HG03139 (cell line): ENCODE measurements at regions not wholly inside any gene's neighbourhood (a gene's known extent, or its start where the extent isn't known, plus 50 kb on each side); places are given as distances from the start of the nearest gene placed in this dataset.
"Not testable (repeated sequence)": the region's sequence is repeated elsewhere in the genome, so short reads cannot be mapped to it uniquely, and the experiment has no call there.

Experiments used
- ATAC-seq: cut with Tn5 transposase; IDR thresholded peaks from one replicate; pipeline ENCODE4 v1.9.1; 2021; ENCODE audit not compliant: unreplicated experiment

GRCh38 chr3:124650798-124651197, 79.5 kb upstream of the UMPS start:
- ATAC-seq, result peak; percentile 48

- not testable (repeated sequence) for ATAC-seq
Measured at GRCh38 chr3:124651416-124651815, 78.8 kb upstream of the UMPS start.

GRCh38 chr3:124652009-124652408, 78.2 kb upstream of the UMPS start:
- no peak for ATAC-seq

- no peak for ATAC-seq
Measured at GRCh38 chr3:124653071-124653796, 77.0 kb upstream of the UMPS start.

DNA sequence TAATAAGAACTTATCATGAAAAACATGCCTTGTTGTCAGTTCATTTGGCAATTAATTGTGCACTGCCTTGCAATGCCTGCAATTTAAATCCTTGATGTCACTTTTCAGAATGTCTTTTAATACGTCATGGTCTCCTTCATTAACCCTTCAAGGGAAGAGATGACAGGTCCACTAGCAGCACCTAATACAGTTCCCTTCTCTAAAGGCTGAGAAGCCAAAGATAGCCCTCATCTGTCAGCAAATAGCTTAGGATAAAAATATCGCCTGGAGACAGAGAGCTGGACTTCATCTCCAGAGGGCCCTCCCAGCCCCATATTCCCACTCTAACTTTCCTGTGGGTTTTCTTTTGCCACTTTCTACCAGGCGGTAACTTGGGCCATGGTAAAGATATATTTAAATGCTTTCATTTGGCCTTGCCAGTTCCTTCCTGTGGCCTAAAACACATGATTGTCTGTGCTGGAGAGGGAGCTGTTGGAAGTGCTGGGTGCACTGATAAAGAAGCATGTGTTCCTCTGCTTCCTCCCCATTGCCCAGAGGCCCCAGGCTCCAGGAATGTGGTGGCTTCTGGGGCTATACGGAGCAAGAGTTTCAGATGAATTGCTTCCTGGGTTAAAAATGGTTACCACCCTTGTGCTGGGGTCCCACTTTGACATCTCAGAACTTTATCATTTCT, 76.3 kb upstream of the UMPS start:
- no peak for ATAC-seq

DNA sequence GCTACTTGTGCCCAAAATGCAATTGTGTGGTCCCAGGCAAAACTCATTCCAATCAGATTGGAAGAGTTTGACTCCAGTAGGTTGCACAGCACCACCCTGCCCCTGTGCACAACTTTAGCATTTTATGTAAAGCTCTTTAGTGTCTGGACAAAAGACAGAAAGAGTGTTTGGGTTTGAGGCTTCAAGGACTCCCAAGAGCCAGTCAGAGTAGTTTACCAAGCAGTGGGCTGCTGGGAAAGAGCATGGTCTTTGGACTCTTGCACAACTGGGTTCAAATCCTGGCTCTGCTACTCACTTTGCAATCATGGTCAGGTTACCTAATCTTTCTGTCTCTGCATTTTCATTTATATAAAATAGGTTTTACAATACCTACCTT, 75.8 kb upstream of the UMPS start:
- ATAC-seq, result no peak

DNA sequence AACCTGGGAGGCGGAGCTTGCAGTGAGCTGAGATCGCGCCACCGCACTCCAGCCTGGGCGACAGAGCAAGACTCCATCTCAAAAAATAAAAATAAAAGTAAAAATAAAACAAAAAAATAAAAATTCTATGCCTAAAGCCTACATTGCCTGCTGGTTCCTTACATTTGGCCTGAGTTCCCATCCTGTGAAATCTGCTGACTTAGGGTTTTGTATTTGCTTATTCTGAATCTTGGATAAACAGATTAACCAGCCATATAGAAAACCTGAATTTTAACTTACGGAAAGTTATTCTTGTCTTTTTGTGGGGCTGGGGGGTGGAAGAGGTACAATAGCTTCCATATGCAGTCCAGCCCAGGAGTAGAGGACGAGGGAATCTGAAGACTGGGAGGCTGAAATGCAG, 73.7 kb upstream of the UMPS start:
- ATAC-seq, result no peak

GRCh38 chr3:124657138-124657537, 73.1 kb upstream of the UMPS start:
- ATAC-seq, result no peak

- no peak for ATAC-seq
Measured at GRCh38 chr3:124658270-124658669, 72.0 kb upstream of the UMPS start.

DNA sequence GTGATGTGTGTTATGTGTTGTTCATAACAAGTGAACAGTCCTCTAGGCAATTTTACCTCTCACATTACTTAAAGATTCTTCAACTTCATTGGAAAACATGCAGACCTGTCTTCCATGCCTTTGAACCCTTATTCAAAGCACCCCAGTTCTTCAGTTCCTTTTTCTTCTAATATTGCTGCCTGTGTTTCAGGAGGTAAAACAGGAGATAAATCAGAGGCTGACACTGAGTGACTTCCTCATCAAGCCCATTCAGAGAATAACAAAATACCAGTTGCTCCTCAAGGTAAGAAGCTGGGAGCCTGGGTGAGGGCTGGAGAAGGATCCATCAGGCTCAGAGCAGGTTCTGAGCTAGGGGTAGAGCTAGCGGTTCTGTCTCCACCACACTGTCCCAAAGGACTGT, 71.1 kb upstream of the UMPS start:
- ATAC-seq, result no peak

- ATAC-seq, result no peak
Measured at GRCh38 chr3:124660599-124660998, 69.7 kb upstream of the UMPS start.

GRCh38 chr3:124663690-124664089, 66.6 kb upstream of the UMPS start:
- ATAC-seq, result no peak

- no peak for ATAC-seq
Measured at GRCh38 chr3:124664804-124665203, 65.4 kb upstream of the UMPS start.

DNA sequence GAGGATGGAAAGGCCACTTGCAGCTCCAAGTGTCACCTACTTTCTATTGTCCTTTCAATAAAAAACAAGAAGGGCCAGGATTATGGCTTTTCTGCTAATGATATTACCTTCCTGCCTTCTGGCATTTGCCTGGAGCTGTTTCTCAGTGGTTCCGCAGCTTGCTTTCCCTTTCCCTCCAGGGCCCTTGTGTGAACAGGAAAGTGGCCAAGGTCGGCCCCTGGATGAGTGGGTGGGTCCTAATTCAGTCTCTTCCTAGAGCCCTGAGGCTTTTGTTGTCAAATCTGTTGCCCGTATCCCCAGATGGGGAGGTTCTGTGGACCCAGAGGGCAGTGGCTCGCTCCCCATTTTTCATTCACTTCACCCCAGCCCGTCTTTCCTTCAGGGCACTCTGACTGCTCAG, 64.2 kb upstream of the UMPS start:
- ATAC-seq, result no peak

DNA sequence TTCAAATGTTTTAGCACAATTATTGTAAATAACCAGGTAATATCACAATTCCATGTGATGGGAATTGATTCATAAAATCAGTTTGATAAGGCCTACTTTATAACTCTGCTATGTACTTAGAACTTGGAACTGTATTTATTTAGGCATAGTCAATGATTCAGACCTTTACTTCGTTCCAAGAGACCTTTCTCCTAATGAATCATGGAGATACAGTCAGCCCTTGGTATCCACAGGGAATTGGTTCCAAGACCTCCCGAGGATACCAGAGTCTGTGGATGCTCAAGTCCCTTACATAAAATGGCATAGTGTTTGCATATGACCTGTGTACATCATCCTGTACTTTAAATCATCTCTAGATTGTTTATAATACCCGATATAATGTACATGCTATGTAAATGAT, 60.8 kb upstream of the UMPS start:
- ATAC-seq, result no peak

DNA sequence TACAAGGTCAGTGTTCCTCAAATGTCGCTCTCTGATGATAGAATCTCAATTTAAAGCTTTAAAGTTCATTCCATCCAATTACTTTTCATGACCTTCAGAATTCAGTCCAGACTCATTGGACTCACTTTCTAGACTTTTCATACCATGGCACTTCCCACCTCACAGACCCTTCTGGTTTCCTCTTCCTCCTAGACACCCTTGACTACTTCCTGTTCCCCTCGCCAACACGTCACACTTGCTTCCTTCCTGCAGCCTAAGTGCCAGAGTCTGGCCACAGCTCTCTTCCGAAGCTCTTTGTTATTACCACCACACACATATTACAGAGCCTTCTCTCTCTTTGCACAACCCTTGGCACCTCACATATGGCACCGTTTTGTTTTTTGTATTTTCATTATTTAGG, 59.1 kb upstream of the UMPS start:
- ATAC-seq, result no peak

DNA sequence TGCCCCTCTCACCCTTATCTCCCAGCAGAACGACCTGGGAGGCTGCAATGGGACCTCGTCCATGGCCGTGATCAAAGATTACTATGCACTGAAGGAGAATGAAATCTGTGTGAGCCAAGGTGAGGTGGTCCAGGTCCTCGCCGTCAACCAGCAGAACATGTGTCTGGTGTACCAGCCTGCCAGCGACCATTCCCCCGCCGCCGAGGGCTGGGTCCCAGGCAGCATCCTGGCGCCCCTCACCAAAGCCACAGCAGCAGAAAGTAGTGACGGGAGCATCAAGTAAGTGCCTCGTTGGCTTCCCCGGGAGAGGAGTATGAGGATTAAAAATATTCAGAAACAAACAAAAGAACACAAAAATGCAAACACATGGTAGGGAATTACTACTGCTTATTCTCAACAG, 55.9 kb upstream of the UMPS start:
- ATAC-seq, result no peak

DNA sequence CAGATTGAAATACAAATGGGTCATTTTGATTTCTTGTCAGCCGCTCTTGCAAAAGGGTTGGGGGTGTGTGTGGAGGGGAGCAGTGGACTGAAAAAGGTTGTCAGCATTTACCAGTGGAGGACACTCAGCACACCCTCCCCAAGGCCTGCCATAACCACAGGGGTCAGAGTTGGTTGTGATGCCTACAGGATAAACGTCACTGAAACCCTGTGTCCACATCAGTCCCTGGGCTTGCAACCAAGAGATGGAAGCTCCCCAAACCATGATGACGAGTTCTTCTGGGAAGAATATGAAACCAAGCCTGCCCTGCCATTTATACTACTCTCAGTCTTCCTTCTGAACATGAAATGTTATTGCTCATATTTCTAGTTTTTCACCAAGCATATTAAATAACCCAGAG, 54.0 kb upstream of the UMPS start:
- no peak for ATAC-seq

- no peak for ATAC-seq
Measured at GRCh38 chr3:124679048-124679638, 51.1 kb upstream of the UMPS start.
